GM13977 (cell line): ENCODE measurements at regions not wholly inside any gene's neighbourhood (a gene's known extent, or its start where the extent isn't known, plus 50 kb on each side); places are given as distances from the start of the nearest gene placed in this dataset.

Source experiments
- DNase-seq: peaks from one replicate; pipeline ENCODE4 v3.0.0; 2012; ENCODE audit warnings: low spot score
- in situ Hi-C: fragments of 300-500 bp; cut with MboI; formaldehyde crosslinking; loops from one replicate; pipeline ENCODE4 v1.12.0; 2022; ENCODE audit warnings: low sequenced_read_pairs, low pct_unique_long_range_greater_than_20kb, mixed read lengths, inconsistent platforms; ENCODE audit not compliant: unreplicated experiment
- TF ChIP-seq, protein P1 (sequence below): IDR thresholded peaks from 2 replicates; pipeline ENCODE4 v1.5.1; 2012; ENCODE audit warnings: mild to moderate bottlenecking, control low read depth; ENCODE audit not compliant: insufficient read depth; ENCODE audit errors: extremely low read depth, missing control alignments

DNA sequence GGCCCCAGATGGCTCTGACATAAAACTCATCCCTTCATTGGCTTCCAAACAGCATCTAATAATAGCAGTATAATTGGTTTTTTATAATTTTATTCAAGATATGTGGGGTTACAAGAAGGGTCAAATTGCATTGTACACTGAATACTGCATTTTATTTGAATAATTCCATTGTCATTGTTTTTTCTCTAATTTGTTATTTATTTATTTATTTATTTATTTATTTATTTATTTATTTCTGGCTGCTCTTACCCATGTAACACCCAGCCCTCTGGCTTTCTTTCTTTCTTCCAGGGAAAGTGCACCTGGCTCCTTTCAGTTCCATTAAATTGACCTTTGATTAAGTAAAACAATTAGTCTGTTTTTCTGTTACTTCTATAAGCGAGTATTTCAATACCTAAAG lies 210.1 kb downstream of the CDH9 start:
- DNase-seq, result no peak
- TF ChIP-seq, protein P1, sequence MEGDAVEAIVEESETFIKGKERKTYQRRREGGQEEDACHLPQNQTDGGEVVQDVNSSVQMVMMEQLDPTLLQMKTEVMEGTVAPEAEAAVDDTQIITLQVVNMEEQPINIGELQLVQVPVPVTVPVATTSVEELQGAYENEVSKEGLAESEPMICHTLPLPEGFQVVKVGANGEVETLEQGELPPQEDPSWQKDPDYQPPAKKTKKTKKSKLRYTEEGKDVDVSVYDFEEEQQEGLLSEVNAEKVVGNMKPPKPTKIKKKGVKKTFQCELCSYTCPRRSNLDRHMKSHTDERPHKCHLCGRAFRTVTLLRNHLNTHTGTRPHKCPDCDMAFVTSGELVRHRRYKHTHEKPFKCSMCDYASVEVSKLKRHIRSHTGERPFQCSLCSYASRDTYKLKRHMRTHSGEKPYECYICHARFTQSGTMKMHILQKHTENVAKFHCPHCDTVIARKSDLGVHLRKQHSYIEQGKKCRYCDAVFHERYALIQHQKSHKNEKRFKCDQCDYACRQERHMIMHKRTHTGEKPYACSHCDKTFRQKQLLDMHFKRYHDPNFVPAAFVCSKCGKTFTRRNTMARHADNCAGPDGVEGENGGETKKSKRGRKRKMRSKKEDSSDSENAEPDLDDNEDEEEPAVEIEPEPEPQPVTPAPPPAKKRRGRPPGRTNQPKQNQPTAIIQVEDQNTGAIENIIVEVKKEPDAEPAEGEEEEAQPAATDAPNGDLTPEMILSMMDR, result no peak
- in situ Hi-C loops, result no loop called here

DNA sequence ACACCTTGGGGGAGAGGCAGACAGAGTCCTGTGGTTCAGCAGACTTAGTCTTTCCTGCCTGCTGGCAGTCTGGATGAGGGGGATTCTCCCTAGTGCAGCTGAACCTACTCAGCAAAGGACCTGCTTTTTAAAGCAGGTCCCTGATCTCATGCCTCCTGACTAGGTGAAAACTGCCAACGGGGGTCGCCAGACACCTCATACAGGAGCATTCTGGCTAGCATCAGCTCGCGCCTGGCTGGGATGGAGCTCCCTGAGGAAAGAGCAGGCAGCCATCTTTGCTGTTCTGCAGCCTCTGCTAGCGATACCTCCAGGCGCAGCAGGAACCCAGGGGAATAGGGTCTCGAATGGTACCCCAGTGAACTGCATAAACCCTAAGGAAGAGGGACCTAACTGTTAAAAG lies 225.2 kb downstream of the CDH9 start:
- DNase-seq, result no peak
- in situ Hi-C loops, result no loop called here
- TF ChIP-seq, protein P1, result no peak

DNA sequence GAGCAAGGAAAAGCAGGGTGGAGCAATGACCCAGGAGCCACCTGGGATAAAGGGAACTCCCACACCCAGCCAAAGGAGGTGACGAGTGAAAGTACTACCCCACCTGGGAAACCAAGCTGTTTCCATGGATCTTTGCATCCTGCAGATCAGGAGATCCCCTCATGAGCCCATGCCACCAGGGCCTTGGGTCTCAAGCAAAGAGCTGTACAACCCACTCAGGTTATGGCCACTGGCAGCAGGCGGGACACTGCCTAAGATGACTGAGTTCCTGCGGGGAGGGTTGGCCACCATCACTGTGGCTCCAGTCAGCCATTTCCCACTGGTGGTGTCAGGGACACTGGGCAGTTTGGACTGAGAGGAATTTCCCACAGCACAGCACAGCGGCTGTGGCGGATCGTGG lies 225.7 kb downstream of the CDH9 start:
- TF ChIP-seq, protein P1, result no peak
- in situ Hi-C loops, result no loop called here

DNA sequence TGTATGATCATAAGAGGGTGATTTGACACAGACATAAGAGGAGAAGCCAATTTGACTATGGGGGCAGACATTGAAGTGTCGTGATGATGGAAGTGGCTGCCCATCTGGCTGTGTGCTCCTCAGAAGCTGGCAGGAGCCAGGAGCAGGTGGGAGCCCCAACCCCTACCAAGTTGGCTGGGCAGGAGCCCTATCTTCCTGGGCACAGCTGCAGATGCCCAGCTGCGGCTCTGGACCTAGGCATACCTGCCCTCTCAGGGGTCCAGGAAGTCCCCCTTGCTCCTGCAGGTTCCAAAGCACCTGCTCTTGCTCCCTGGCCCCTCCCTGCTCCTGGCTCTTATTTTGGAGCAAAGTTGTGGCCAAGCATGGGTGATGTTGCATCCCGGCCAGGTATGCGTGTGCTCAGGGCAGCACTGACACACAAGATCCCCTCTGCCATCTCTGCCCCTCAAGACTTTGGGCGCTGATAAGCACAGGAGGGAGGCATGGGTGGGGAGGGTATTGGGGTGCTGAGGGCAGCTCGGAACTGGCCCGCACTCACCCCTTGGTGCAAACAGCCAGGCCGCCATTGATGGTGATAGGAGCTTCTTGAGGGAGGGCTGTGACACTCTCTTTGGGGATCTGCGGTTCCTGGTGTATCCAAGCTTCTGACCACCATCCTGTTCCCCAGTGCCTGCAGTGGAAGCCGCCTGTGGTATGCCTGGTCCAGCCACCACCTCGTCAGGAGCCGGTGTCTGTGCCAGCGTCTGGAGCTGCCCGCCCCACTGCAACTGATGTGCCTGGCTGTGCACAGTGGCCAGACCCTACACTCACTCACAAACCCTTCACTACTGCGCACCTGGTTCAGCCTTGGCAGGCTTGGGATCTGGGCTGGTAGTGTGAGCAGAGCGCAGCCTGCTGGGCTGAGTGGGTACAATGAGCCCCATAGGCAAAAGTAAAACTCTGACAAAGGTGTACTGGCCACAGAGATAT lies 230.9 kb downstream of the CDH9 start:
- TF ChIP-seq, protein P1, result no peak
- no peak for DNase-seq
- in situ Hi-C loops, result no loop called here

More for the DNA sequence above, 225.7 kb downstream of the CDH9 start:
- DNase-seq, result no peak

DNA sequence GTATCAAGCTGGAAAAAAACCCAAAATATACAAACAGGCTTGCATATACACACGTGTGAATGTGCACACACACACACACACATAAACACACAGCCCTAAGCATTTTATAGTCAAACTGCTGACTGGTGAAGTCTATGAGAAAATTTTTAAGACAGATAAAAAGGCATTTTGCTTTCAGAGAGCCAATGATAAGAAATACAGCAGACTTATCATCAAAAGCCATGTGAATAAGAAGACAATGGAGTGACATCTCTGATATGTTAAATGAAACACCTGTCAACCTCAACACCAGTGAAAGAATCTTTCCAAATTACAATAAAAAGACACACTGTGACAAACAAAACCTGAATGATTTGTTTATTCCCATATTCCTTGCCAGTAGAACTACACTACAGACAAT lies 233.3 kb downstream of the CDH9 start:
- in situ Hi-C loops, result no loop called here
- DNase-seq, result no peak
- TF ChIP-seq, protein P1, result no peak

DNA sequence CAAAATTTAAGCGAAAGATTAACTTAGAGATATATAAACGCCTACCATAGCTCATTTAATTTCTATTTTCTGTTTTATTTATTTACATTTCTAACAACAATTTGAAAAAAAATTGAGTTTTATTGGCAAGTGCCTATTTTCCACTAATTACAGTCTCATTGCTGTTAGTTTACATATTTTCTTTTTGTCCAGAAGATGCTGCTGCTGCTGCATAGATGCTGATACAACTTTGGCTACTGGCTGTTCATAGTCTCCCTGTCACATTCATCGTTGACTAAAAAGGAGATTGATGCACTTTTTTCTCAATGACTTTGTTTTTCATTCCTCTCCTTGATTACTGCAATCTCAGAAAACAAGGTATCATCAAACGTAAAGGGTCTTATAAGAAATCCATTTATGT lies 235.4 kb downstream of the CDH9 start:
- no peak for DNase-seq
- in situ Hi-C loops, result no loop called here
- TF ChIP-seq, protein P1, result no peak
